Esophagus squamous epithelium (tissue), 5 donors: ENCODE measurements at regions not wholly inside any gene's neighbourhood (a gene's known extent, or its start where the extent isn't known, plus 50 kb on each side); places are given as distances from the start of the nearest gene placed in this dataset.

Experiments used
- DNase-seq: peaks from one replicate; lab custom pipeline; 2025; lab: John Stamatoyannopoulos, UW
- H3K27ac ChIP-seq, 4 donors: fragments of 200-600 bp; sonication (generic); one replicate each; pipeline ENCODE4 v1.5.1; 2016 to 2019; ENCODE audit warnings: mild to moderate bottlenecking in 1 of 4
- H3K27me3 ChIP-seq, 4 donors: fragments of 200-600 bp; sonication (generic); 1 replicate in 3 of 4; 2 replicates in 1 of 4; pipeline versions ENCODE4 v1.5.1 to v1.6.0; 2017 to 2021; ENCODE audit warnings: antibody characterized with exemption in 1 of 4
- H3K36me3 ChIP-seq, 3 donors: fragments of 200-600 bp; sonication (generic); one replicate each; pipeline ENCODE4 v1.5.1; 2016 to 2019
- H3K4me1 ChIP-seq, 3 donors: fragments of 200-600 bp; sonication (generic); one replicate each; pipeline ENCODE4 v1.5.1; 2017 to 2019
- H3K4me3 ChIP-seq, 4 donors: fragments of 200-600 bp; sonication (generic); 1 replicate in 3 of 4; 2 replicates in 1 of 4; pipeline ENCODE4 v1.5.1; 2016 to 2019; ENCODE audit warnings: mild to moderate bottlenecking in 2 of 4, moderate library complexity in 1 of 4
- H3K9me3 ChIP-seq, 3 donors: fragments of 200-600 bp; sonication (generic); one replicate each; pipeline ENCODE4 v1.5.1; 2016 to 2019
- CTCF ChIP-seq, 6 experiments: fragments of 450-650 bp in 4 of 6; fragments of 200-600 bp in 2 of 6; sonication (generic) in 2 of 6; IDR thresholded peaks; one replicate each; pipeline ENCODE4 v1.5.1; 2016 to 2019; ENCODE audit warnings: antibody characterized with exemption in 6 of 6, mild to moderate bottlenecking in 4 of 6, moderate library complexity in 4 of 6
- POLR2A ChIP-seq, 4 donors: fragments of 450-650 bp; IDR thresholded peaks; one replicate each; pipeline ENCODE4 v1.6.1; 2017; ENCODE audit warnings: antibody characterized with exemption in 4 of 4, mild to moderate bottlenecking in 4 of 4, moderate library complexity in 3 of 4
- WGBS, 2 donors: methylation state at CpG; one replicate each; pipeline ENCODE4 v1.1.5; 2018; 5-methylcytosine and 5-hydroxymethylcytosine counted together
- intact Hi-C: fragments of 100-400 bp; cut with DNase I; formaldehyde crosslinking; loops from one replicate; pipeline ENCODE4 v1.15.0; 2022
- donor health status: DM: yes; HTN: yes; CAD: no.

DNA sequence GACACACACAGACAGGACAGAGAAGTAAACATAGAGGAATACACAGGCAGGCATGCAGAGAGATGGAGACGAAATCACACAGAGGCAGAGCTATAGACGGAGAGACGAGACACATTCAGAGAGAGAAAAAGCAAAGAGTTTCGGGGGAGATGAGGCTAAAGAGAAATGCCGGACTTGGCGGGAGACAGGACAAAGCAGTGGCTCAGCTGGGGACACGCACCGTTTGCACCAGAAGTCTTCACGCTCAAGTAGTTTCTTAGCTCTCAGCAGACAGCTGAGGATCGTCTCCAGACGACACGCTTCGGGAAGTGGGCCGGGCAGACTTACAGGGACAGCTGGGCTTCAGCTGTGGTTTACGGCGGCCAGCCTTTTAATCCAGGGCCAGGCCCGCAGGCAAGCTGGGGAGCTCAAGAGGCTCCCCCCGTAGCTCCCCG is 56.2 kb upstream of the DLG1 start:
- intact Hi-C loops = no loop called here
- Histone ChIP-seq H3K4me3 (peak overlapping the region in 1 of 4 donors; percentile 39), H3K9me3 (peaks cover 0 to 5% (median under 1%) of the 10 kb centered on the region in 3 donors), H3K27me3 (no peaks in the 10 kb centered on the region), H3K27ac (peak overlapping the region in 3 of 4 donors; percentile 61 to 68 (median 64)), H3K36me3 (no peaks in the 10 kb centered on the region), H3K4me1 (peaks cover 6 to 58% (median 8%) of the 10 kb centered on the region in 3 donors)
- WGBS, 2 donors = 53 to 62% methylated on average over 11 to 16 of the region's 19 CpGs
- TF ChIP-seq POLR2A (IDR thresholded peaks at IDR 0.05) (no peak), CTCF (IDR thresholded peaks at IDR 0.05) (no peak)
- no peak for DNase-seq

DNA sequence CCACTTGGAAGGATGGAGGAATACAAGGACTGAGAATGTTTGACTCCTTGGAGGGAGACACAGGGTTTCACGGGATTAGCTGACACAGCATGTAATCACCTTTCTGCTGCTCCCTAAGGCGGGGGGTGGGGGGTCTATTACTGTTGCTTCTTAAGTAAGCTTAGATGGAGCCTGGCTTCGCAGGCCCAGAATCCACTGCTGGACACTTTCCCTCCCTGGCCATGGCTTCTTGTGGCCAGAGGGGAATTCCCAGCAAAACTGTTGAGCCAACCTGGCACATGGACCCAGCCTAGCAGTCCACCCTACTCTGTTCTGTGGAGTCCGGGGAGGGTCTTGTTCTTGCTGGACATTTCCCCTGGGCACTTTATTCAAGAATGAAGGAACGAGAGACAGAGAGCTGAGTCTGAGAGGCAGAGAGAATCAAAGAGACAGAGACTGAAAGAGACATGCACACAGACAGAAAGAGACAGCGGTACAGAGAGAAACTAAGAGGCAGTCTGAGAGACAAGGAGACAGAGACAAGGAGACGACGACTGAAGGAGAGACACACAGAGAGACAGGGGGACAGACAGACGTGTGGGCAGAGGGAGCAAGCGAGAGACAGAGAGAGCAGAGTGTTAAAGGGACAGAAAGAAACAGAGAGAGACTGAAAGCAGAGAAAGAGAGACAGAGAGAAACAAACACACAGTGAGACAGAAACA is 55.6 kb upstream of the DLG1 start:
- intact Hi-C loops = no loop called here
- no peak for DNase-seq
- WGBS, 2 donors = 55 to 69% methylated on average over 6 to 7 of the region's 10 CpGs

GRCh38 chr3:197353001-197353866 is 54.8 kb upstream of the DLG1 start:
- no peak for DNase-seq
- Histone ChIP-seq H3K4me1 (peaks cover 6 to 58% (median 8%) of the 10 kb centered on the region in 3 donors), H3K27me3 (no peaks in the 10 kb centered on the region), H3K4me3 (no peak overlapping the region), H3K9me3 (no peaks in the 10 kb centered on the region), H3K36me3 (no peaks in the 10 kb centered on the region), H3K27ac (peak overlapping the region in 3 of 4 donors; percentile 7 to 68 (median 64))
- TF ChIP-seq CTCF (IDR thresholded peaks at IDR 0.05) (no peak), POLR2A (IDR thresholded peaks at IDR 0.05) (no peak)
- intact Hi-C loops = no loop called here
- WGBS, 2 donors = 72% methylated on average over 8 of the region's 8 CpGs

More for the DNA sequence above, 55.6 kb upstream of the DLG1 start:
- TF ChIP-seq CTCF (IDR thresholded peaks at IDR 0.05) = no peak
- no peak for TF ChIP-seq POLR2A (IDR thresholded peaks at IDR 0.05)
- H3K4me1 ChIP-seq = peaks cover 6 to 58% (median 8%) of the 10 kb centered on the region in 3 donors
- peak overlapping the region in 3 of 4 donors; percentile 61 to 68 (median 64) for H3K27ac ChIP-seq
- no peaks in the 10 kb centered on the region for H3K27me3 ChIP-seq
- no peaks in the 10 kb centered on the region for H3K36me3 ChIP-seq
- H3K4me3 ChIP-seq = peak overlapping the region in 1 of 4 donors; percentile 39
- H3K9me3 ChIP-seq = no peaks in the 10 kb centered on the region

DNA sequence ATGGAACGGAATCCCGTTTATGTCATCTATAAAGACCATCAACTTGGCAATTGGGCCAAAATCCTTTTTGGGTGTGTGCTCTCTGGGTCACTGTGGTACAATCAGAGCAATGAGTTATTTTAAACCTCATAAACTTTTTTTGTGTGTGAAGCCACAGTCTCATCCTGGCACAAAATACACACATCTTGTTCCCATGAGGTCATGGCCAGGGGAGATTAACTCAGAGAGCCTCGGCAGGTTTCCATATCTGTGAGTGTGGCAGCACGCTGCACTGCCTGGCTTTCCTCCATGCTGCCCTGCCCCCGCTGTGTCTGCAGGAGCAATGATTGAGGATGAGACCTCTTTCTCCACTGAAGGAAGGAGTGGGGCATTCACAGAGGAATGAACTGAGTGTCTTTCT is 54.0 kb upstream of the DLG1 start:
- no peaks in the 10 kb centered on the region for H3K36me3 ChIP-seq
- DNase-seq = no peak
- intact Hi-C loops = no loop called here
- TF ChIP-seq POLR2A (IDR thresholded peaks at IDR 0.05) (no peak), CTCF (IDR thresholded peaks at IDR 0.05) (no peak)
- H3K4me3 ChIP-seq = no peak overlapping the region
- peak overlapping the region in 2 of 4 donors; percentile 41 to 50 for H3K27ac ChIP-seq
- H3K27me3 ChIP-seq = no peaks in the 10 kb centered on the region
- H3K4me1 ChIP-seq = peaks cover 6 to 58% (median 8%) of the 10 kb centered on the region in 3 donors
- WGBS, 2 donors = 47 to 48% methylated on average over 4 to 5 of the region's 5 CpGs
- no peaks in the 10 kb centered on the region for H3K9me3 ChIP-seq

GRCh38 chr3:197350446-197350845 is 52.0 kb upstream of the DLG1 start:
- DNase-seq = no peak
- Histone ChIP-seq H3K27me3 (no peaks in the 10 kb centered on the region), H3K4me3 (no peak overlapping the region), H3K36me3 (no peaks in the 10 kb centered on the region), H3K9me3 (no peaks in the 10 kb centered on the region), H3K4me1 (peaks cover 5 to 40% (median 6%) of the 10 kb centered on the region in 3 donors), H3K27ac (no peak overlapping the region)
- intact Hi-C loops = no loop called here
- no peak for TF ChIP-seq CTCF (IDR thresholded peaks at IDR 0.05)
- no peak for TF ChIP-seq POLR2A (IDR thresholded peaks at IDR 0.05)
- 81 to 85% methylated on average over 13 of the region's 13 CpGs for WGBS, 2 donors
